Heart left ventricle (tissue), 13 donors: ENCODE measurements at regions not wholly inside any gene's neighbourhood (a gene's known extent, or its start where the extent isn't known, plus 50 kb on each side); places are given as distances from the start of the nearest gene placed in this dataset.

Experiments
- POLR2A ChIP-seq, 2 donors: fragments of 450-650 bp; IDR thresholded peaks; one replicate each; pipeline ENCODE4 v1.6.1; 2017; ENCODE audit warnings: antibody characterized with exemption in 2 of 2, mild to moderate bottlenecking in 2 of 2, moderate library complexity in 2 of 2
- TF ChIP-seq, protein P1 (sequence below), 12 donors: fragments of 200-600 bp; sonication (generic) in 4 of 12; IDR thresholded peaks; one replicate each; pipeline versions ENCODE4 v1.5.0 to v1.8.0; 2018 to 2022; ENCODE audit warnings: antibody characterized with exemption in 12 of 12, mild to moderate bottlenecking in 5 of 12
- donor health status: ischemic (EF 13 %, LVEDD 7.1; RV severe dilation, severe dysfunction).
- donor health status: DM: no; HTN: yes; CAD: no.
- donor health status: DM: no; HTN: no; CAD: no.
- donor health status: ischemic (EF 25% LVEDD 6.9; RV normal size, moderate dysfunction).
- donor health status: ischemic (EF 25% LVEDD 5.7; RV mildly dilated, moderate dysfunction).
- donor health status: ischemic (EF 35%, LVEDD 5.7; RV mildly dilated, moderate dysfunction).
- donor health status: nonischemic (EF 11% LVEDD 7.7; RV severe dilation, severe dysfunction).
- donor health status: DM: yes; HTN: yes; CAD: no.
- donor health status: PGD.
- donor health status: ischemic (EF 29% LVEDD 5.4; RV normal size, mild dysfunction).
- donor health status: nonischemic (EF 23%, LVEDD 6.1; RV moderate dilation, normal function).

DNA sequence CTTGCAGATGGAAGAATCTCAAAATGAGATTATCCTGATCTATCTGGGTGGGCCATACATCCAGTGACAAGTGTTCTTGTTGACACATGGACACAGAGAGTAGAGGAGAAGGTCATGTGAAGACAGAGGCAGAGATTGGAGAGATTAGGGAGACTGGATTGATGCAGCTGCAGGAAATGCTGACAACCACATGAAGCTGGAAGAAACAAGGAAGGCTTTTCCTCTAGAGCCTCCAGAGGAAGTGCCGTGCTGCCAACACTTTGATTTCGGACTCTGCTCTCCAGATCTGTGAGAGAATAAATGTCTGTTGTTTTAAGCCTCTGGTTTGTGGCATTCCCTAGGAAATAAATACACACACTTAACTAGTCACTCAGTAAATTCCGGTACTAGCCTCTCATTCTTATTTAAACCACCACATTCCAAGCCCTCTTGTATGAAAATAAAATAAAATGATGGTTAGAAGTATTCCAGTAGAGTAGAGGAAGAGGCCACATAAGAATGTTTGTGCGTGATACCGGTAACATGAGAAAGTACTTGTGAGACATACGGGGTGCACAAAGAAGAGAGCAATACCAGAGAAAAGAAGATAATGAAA, 110.9 kb upstream of the DMAC1 start:
- TF ChIP-seq, protein P1, sequence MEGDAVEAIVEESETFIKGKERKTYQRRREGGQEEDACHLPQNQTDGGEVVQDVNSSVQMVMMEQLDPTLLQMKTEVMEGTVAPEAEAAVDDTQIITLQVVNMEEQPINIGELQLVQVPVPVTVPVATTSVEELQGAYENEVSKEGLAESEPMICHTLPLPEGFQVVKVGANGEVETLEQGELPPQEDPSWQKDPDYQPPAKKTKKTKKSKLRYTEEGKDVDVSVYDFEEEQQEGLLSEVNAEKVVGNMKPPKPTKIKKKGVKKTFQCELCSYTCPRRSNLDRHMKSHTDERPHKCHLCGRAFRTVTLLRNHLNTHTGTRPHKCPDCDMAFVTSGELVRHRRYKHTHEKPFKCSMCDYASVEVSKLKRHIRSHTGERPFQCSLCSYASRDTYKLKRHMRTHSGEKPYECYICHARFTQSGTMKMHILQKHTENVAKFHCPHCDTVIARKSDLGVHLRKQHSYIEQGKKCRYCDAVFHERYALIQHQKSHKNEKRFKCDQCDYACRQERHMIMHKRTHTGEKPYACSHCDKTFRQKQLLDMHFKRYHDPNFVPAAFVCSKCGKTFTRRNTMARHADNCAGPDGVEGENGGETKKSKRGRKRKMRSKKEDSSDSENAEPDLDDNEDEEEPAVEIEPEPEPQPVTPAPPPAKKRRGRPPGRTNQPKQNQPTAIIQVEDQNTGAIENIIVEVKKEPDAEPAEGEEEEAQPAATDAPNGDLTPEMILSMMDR (IDR thresholded peaks at IDR 0.05): no peak
- TF ChIP-seq POLR2A (IDR thresholded peaks at IDR 0.05): no peak
